ENCODE measurements at regions not wholly inside any gene's neighbourhood (a gene's known extent, or its start where the extent isn't known, plus 50 kb on each side); places are given as distances from the start of the nearest gene placed in this dataset.

DNA sequence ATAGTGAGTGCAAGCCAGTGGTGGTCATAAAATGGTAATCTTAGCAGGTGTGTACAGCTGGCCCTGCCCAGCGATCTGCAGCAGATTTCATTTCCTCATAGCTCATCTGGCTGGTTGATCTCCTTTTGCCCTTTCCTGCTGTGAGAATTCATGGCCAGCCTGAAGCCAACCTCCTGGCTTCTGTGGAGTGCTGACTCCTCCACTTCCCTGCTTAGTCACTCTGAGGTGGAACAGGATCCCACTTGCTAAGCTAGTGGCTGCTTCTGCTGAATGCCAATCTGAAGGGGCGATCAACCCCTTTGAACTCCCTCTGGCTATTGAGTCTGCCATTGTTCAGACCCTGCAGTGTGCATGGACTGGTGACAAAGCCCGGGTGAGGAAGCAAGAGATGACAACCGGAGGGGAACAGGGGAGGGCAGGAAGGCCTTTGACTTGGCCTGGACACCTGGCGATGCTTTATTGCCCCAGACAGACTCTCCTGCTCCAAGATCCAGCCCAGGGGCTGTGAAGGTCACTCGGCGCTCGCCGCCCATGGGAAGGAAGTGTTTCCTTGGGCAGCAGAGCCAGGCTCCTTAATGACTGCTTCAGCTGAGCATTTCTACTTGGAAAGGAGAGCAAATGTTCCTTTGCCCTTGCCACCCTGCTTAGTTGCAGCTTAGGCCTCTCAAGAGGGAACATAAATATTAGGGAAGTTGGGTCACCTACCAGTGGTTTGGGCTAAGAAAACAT is 341.1 kb downstream of the ZSWIM6 start:
- ATAC-seq (ENCODE audit: low read depth) (no peak), DNase-seq (no peak)
- Mint-ChIP-seq H3K27me3 (peaks cover 5% of the 10 kb centered on the region), H3K9me3 (no peaks in the 10 kb centered on the region), H3K27ac (no peak overlapping the region), H3K4me3 (no peak overlapping the region), H3K4me1 (no peaks in the 10 kb centered on the region), H3K36me3 (no peaks in the 10 kb centered on the region)
- POLR2A ChIA-PET: no interaction called here

DNA sequence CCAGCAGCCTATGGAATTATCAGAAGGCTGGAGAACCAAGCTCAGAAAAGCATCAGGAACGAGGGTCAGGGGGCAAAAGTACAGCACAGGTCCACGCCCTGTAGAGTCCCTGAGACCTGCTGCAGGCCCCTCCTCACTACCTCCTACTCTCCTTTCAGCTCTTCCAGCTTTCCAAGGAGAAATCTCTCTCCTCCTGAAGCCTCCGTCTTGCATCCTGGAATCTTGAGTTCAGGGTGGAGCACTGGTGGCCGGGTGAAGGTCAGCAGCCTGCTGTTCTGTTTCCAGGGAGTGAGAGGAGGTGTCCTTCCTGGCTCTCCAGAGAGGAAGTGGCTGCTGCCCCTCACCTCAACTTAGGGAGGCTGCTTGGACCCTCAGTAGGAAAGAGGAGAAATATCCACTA is 342.3 kb downstream of the ZSWIM6 start:
- peaks cover 4% of the 10 kb centered on the region for H3K27me3 Mint-ChIP-seq

DNA sequence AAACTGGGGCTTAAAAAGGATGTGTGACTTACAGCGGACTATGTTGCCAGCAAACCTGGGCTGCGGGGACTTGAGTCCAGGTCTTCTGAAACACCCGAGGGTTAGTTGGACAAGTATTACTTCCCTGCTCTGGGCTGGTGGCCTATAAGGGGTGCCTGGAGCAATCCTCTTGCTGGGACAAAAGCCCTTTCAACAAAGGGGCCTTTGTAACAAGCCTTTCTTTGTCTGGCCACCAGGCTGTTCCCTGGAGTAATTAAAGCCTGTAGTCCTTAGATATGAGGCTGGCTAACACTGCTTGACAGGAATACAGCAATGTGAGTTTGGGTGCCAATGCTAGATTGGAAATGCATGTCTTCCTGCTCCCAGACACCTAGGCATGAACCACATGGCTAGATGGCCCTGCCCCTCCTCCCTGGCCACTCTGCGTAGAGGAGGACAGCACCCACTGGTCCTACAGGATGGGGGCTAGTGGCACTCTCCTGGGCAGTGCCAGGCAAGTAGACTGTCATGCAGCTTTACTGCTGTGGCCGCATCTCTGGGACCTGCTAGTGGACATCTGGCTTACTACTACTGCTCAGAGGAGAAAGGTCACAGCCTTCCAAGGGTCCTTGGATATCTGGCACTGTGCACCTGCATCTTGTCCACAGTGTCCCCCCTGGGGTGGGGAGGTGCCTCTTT is 343.1 kb downstream of the ZSWIM6 start:
- Mint-ChIP-seq H3K4me1 (no peaks in the 10 kb centered on the region), H3K9me3 (no peaks in the 10 kb centered on the region), H3K27ac (no peak overlapping the region), H3K4me3 (no peak overlapping the region), H3K27me3 (peaks cover 4% of the 10 kb centered on the region), H3K36me3 (no peaks in the 10 kb centered on the region)
- DNase-seq: no peak
- POLR2A ChIA-PET: no interaction called here
- ATAC-seq (ENCODE audit: low read depth): no peak

More for the DNA sequence above, 342.3 kb downstream of the ZSWIM6 start:
- no peak overlapping the region for H3K27ac Mint-ChIP-seq
- H3K36me3 Mint-ChIP-seq: no peaks in the 10 kb centered on the region
- H3K4me1 Mint-ChIP-seq: no peaks in the 10 kb centered on the region
- H3K9me3 Mint-ChIP-seq: no peaks in the 10 kb centered on the region
- H3K4me3 Mint-ChIP-seq: no peak overlapping the region
- POLR2A ChIA-PET: no interaction called here
- no peak for DNase-seq
- ATAC-seq (ENCODE audit: low read depth): no peak

DNA sequence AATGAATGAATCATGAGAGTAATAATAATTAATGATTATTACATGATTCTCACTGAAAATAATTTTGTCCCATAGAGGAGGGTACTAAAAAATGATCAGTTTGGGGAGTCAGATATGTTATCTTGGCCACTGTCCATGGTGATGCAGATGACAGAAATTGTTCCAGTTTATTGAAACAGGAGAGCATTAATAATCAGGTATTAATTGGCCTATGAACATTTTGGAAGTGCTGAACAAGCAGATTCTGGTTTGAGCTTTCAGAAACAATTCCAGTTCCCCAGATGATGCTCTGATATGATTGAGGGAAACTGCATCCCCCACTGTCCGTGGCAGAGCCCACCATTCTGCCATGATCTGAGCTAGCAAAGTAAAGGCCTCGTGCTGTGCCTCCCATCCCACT is 345.2 kb downstream of the ZSWIM6 start:
- no peaks in the 10 kb centered on the region for H3K9me3 Mint-ChIP-seq
- peaks cover 4% of the 10 kb centered on the region for H3K27me3 Mint-ChIP-seq
- ATAC-seq (ENCODE audit: low read depth): no peak
- H3K27ac Mint-ChIP-seq: no peak overlapping the region
- H3K36me3 Mint-ChIP-seq: no peaks in the 10 kb centered on the region
- H3K4me3 Mint-ChIP-seq: no peak overlapping the region
- POLR2A ChIA-PET: no interaction called here
- no peak for DNase-seq
- H3K4me1 Mint-ChIP-seq: no peaks in the 10 kb centered on the region

DNA sequence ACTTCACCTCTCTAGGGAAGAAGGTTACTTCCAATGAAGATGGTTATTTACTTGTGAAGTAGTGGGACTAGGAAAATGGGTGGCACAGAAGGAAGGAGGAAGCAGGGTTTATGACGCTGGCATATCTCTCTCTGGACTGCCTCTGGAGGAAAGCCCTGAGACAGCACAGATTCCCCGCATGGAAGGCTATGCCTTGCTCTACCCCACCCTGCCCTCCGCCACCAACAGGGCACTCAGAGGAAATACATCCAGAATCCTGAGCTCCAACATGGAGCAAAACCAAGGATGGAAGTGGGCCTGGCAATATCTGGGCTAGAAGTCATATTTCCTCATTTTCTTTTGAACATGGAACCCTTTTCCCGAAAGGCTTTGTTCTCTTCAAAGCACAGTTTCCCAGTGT is 346.9 kb downstream of the ZSWIM6 start:
- no peak overlapping the region for H3K27ac Mint-ChIP-seq
- ATAC-seq (ENCODE audit: low read depth) (no peak), DNase-seq (no peak)
- H3K4me3 Mint-ChIP-seq: no peak overlapping the region
- no peaks in the 10 kb centered on the region for H3K36me3 Mint-ChIP-seq
- no peaks in the 10 kb centered on the region for H3K4me1 Mint-ChIP-seq
- H3K27me3 Mint-ChIP-seq: peaks cover 4% of the 10 kb centered on the region
- H3K9me3 Mint-ChIP-seq: no peaks in the 10 kb centered on the region
- POLR2A ChIA-PET: no interaction called here

DNA sequence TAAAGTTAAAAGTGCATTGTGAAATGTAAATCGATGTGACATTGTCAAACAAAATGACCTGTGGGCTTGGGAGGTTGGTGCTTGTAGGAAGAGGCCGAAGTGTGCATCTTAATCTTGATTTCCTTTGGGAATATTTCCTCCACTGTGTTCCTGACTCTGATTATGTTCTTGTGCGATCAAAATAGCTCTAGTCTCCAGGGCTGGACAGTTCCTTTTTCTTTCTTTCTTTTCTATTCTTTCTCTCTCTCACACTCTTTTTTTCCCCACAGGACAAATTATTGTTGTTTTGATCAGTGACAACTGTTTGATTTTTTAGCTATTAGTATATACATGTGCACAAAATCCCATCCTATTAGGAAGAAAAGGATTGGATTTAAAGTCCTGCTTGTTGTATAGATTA is 347.5 kb downstream of the ZSWIM6 start:
- DNase-seq (no peak), ATAC-seq (ENCODE audit: low read depth) (no peak)
- H3K4me3 Mint-ChIP-seq: no peak overlapping the region
- POLR2A ChIA-PET: no interaction called here
- H3K4me1 Mint-ChIP-seq: no peaks in the 10 kb centered on the region
- H3K36me3 Mint-ChIP-seq: no peaks in the 10 kb centered on the region
- no peaks in the 10 kb centered on the region for H3K9me3 Mint-ChIP-seq
- H3K27me3 Mint-ChIP-seq: peaks cover 8% of the 10 kb centered on the region
- H3K27ac Mint-ChIP-seq: no peak overlapping the region

DNA sequence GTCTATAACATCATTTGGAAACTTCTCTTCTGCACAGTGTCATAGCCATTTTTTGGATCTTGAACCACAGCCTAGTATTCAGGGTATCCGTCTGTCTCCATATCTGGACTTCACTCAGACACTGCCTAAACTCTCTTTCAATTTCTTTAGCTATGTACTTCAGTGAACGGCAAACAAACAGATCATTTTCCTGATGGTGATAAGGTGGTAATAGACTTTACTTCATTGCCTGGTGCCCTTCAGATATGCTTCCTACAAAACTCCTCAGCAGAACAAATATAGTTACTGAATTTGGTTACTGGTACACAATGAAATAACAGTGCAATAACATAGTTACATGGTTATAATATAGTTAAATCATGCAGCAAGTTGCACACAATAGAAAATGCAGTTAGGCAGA is 348.2 kb downstream of the ZSWIM6 start:
- Mint-ChIP-seq H3K27ac (no peak overlapping the region), H3K4me3 (no peak overlapping the region), H3K36me3 (no peaks in the 10 kb centered on the region), H3K9me3 (peaks cover under 1% of the 10 kb centered on the region), H3K4me1 (no peaks in the 10 kb centered on the region), H3K27me3 (peaks cover 8% of the 10 kb centered on the region)
- ATAC-seq (ENCODE audit: low read depth): no peak
- DNase-seq: no peak
- POLR2A ChIA-PET: no interaction called here

DNA sequence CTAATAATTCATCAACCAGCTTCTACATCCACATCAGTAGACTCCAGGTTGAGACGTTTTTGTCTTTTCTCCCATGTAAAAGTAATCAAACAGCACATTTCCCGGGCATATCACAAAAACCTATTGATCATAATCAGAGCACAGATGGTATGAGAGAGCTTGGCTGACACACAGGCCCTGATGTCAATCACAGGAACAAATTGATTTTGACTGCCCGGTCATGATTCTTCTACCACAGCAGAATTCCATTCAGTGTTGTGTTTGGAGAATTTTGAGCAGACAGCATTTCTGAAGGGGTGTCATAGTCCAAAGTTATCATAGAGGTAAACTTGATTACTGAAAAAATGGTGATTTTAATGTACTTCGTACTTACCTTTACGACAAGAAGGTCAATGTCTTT is 351.1 kb downstream of the ZSWIM6 start:
- Mint-ChIP-seq H3K4me1 (no peaks in the 10 kb centered on the region), H3K9me3 (peaks cover 2% of the 10 kb centered on the region), H3K36me3 (no peaks in the 10 kb centered on the region), H3K27me3 (peaks cover 13% of the 10 kb centered on the region), H3K4me3 (no peak overlapping the region), H3K27ac (no peak overlapping the region)
- POLR2A ChIA-PET: no interaction called here
- no peak for DNase-seq
- ATAC-seq (ENCODE audit: low read depth): no peak

DNA sequence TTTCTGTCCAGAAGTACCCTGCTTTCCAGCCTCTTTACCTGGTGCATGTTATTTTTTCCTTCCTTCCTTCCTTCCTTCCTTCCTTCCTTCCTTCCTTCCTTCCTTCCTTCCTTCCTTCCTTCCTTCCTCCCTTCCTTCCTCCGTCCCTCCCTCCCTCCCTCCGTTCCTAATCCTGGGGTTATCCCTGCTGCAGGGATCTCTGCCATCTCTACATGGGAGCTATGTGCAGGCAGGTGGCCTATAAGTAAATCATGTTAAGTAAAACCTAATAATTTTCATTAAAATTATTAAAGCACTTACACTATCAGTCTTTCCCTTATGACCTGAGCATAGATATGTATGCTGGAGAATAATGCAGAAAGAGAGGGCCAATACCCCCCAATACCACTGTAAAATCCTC is 351.9 kb downstream of the ZSWIM6 start:
- no peak overlapping the region for H3K27ac Mint-ChIP-seq
- ATAC-seq (ENCODE audit: low read depth): no peak
- no peaks in the 10 kb centered on the region for H3K36me3 Mint-ChIP-seq

DNA sequence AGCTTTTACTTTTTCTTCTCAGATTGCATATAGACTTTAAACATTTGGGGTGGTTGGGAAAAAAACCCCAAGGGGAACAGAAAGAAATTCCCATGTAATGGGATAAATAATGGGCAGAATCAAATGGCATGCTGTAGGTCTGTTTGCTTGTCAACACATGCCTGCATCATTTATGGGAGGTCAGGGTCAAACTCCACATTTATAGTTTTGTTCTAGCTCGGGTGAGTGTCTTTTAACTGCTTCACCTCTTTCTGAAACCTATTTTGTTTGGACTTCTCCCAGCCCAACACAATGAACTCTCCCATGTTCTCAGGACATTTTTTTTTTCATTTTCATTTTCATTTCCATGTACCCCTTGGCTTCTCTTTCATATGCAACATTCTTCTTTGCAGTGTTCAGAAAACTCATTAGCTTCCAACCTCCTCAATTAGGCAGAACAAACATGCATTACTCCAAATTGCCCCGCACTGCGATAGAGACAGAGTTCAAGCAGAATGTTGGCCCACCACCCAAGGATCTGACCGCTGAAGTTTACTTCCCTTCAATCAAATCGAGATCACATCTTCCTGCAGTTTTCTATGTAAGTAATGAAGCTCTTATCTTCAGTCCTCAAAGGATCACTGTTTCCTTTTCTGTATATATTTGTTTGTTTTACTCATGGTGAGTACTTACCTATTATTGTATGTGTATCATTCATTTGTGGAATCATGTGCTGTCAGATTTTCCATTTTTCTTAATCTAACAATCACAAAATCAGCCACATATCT is 354.6 kb downstream of the ZSWIM6 start:
- no peak for DNase-seq
- POLR2A ChIA-PET: no interaction called here
- Mint-ChIP-seq H3K27ac (no peak overlapping the region), H3K9me3 (peaks cover 2% of the 10 kb centered on the region), H3K4me3 (no peak overlapping the region), H3K36me3 (no peaks in the 10 kb centered on the region), H3K4me1 (no peaks in the 10 kb centered on the region), H3K27me3 (peaks cover 22% of the 10 kb centered on the region)
- ATAC-seq (ENCODE audit: low read depth): no peak

More for the DNA sequence above, 351.9 kb downstream of the ZSWIM6 start:
- POLR2A ChIA-PET: no interaction called here
- H3K4me1 Mint-ChIP-seq: no peaks in the 10 kb centered on the region
- H3K9me3 Mint-ChIP-seq: peaks cover 2% of the 10 kb centered on the region
- H3K27me3 Mint-ChIP-seq: peaks cover 17% of the 10 kb centered on the region
- no peak overlapping the region for H3K4me3 Mint-ChIP-seq
- no peak for DNase-seq

DNA sequence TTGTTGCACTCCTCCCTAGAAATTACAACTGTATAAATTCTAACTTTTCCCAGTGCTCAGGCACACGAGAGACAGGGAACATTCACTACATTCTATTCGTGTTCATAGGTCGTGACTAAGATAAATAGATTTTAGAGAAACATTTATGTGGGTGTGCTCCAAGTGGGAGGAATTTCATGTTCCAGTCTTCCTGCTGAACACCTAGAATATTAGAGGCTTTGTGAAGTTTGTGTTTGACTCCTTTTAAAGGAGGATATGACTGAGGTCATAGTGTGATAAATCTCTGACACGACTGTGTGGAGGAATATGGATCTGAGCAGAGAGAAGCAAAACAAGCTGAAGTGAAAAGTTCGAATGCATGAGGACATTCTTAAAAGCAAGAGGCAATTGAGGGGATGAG is 355.3 kb downstream of the ZSWIM6 start:
- no peak overlapping the region for H3K27ac Mint-ChIP-seq

DNA sequence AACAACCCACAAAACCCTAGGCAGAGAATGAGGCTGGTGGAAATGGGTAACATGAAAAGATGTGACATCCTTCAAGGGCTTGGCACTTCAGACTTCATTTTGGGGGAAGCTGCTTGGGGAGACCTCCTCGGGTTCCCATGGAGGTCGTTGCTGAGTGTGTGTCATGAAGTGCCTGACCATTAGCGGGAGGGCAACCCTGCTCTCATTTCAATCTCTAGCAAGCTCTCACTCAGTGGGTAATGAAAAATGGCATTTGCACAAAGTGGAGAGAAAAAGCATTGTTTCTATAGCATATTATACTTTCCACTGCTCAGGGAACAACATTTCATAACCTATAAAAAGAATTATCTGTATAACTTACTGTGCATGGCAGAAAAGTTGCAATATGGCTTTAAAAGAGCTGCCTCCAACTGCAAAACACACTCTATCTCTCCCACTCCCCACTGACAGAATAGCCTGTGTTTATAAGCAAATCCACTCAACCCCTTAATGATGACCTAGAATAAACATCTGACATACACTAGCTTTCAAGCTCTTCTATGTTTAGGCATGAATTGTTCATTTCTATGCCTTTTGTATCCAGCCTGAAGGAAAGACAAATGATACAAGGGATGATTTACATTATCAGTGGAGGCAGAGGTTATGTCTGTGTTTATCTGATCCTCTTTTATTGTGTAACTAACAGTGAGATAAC is 357.2 kb downstream of the ZSWIM6 start:
- Mint-ChIP-seq H3K27ac (no peak overlapping the region), H3K9me3 (peaks cover 4% of the 10 kb centered on the region), H3K36me3 (no peaks in the 10 kb centered on the region), H3K4me1 (no peaks in the 10 kb centered on the region), H3K4me3 (no peak overlapping the region), H3K27me3 (peaks cover 25% of the 10 kb centered on the region)
- ATAC-seq (ENCODE audit: low read depth) (no peak), DNase-seq (no peak)
- POLR2A ChIA-PET: no interaction called here

More for the DNA sequence above, 355.3 kb downstream of the ZSWIM6 start:
- ATAC-seq (ENCODE audit: low read depth) (no peak), DNase-seq (no peak)
- Mint-ChIP-seq H3K4me3 (no peak overlapping the region), H3K36me3 (no peaks in the 10 kb centered on the region), H3K4me1 (no peaks in the 10 kb centered on the region), H3K9me3 (peaks cover 4% of the 10 kb centered on the region), H3K27me3 (peaks cover 25% of the 10 kb centered on the region)
- POLR2A ChIA-PET: no interaction called here

DNA sequence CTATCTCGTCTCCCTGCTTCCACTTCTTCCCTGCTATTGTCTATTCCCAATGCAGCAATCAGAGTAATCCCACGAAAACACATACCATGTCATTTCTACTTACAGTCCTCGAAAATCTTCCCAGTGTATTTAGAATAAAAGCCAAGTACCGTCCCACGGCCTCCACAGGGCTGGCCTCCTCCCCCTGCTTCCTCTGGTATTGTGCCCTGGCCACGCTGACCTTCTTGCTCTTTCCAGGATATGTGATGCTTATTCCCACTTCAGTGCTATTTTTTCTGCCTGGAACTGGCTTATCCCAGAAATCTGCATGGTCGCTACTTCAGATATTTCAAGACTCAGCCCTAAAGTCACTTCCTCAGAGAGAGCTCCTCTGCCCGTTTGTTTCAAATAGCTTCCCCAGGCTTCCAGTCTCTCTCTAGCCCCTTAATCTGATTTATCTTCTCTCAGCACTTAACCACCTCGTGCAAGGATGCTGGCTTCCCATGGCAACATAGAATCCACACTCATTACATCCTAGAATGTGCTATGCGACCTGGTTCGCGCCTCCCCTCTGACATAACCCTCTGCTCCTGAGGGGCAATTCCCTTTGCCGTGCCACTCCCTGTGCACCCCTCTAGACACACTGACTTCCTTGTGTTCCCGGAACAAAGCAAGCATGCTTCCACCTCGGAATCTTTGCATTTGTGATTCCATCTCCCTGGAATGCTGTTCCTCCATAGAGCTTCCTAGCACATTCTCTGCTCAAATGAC is 365.9 kb downstream of the ZSWIM6 start:
- POLR2A ChIA-PET: interaction anchor here (0.6 kb wide), 1 partner anchor 54 kb away, joined by 3 read pairs; no protein-coding TSS in a partner anchor
- DNase-seq (no peak), ATAC-seq (ENCODE audit: low read depth) (no peak)
- peaks cover 5% of the 10 kb centered on the region for H3K27me3 Mint-ChIP-seq
- no peaks in the 10 kb centered on the region for H3K36me3 Mint-ChIP-seq
- peaks cover 1% of the 10 kb centered on the region for H3K9me3 Mint-ChIP-seq
- no peak overlapping the region for H3K4me3 Mint-ChIP-seq
- no peaks in the 10 kb centered on the region for H3K4me1 Mint-ChIP-seq
- no peak overlapping the region for H3K27ac Mint-ChIP-seq
